ENCODE measurements at regions not wholly inside any gene's neighbourhood (a gene's known extent, or its start where the extent isn't known, plus 50 kb on each side); places are given as distances from the start of the nearest gene placed in this dataset.

DNA sequence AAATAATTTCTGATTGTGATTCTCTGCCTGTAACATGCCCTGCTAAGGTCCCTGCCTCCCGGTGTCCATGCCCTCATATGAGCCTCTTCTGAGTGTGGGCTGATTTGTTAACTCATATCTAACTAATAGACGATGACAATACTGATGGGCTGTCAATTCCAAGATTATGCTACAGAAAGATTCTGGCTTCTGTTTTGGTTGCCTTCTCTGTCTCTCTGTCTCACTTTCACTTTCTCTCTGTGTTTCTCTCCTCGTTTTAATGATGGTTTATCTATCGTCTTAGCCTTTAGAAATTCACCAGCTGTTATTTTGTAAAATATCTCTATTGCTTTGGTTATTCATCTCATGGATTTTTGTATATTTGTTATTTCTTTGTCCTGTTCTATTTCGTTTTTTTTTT lies 312.5 kb upstream of the ANXA10 start:
- H3K4me3 Mint-ChIP-seq: no peak overlapping the region
- H3K27me3 Mint-ChIP-seq (ENCODE audit: low read depth): no peaks in the 10 kb centered on the region
- H3K4me1 Mint-ChIP-seq: no peaks in the 10 kb centered on the region
- ATAC-seq (no peak), DNase-seq (ENCODE audit: low spot score) (no peak)
- ChIA-PET CTCF (no interaction called here), POLR2A (no interaction called here)
- H3K9me3 Mint-ChIP-seq: peaks cover 12% of the 10 kb centered on the region
- no peak overlapping the region for H3K27ac Mint-ChIP-seq
- no peak for TF ChIP-seq NR2C2 (CRISPR knock-in tag; IDR thresholded peaks at IDR 0.05)
- no peaks in the 10 kb centered on the region for H3K36me3 Mint-ChIP-seq

DNA sequence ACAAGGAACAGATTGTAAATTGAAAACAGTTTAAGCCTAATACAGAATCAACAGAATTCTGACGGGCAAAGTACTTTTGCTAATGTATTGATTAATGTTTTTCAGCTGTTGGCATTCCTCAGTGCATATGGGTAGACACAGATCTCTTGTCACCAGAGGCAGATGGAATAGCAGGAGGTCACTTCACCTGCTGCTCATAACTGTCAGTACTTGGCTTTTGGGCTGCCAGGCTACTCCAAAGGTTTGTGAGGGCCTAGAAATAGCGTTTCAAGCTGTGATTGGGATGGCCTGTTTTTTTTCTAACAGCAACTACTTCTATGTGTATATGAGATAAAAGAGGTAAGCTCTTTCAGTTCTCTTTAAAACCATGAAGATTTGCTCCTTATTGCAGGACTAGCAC lies 307.5 kb upstream of the ANXA10 start:
- peaks cover 5% of the 10 kb centered on the region; the same call in 1 of the 2 replicates for H3K9me3 Mint-ChIP-seq
- DNase-seq (ENCODE audit: low spot score): no peak
- ChIA-PET POLR2A (no interaction called here), CTCF (interaction anchor here (1.0 kb wide), 1 partner anchor 22 kb away, joined by 4 read pairs; no protein-coding TSS in a partner anchor)
- no peak overlapping the region for H3K27ac Mint-ChIP-seq
- ATAC-seq: no peak
- H3K36me3 Mint-ChIP-seq: no peaks in the 10 kb centered on the region
- peaks cover 9% of the 10 kb centered on the region for H3K4me1 Mint-ChIP-seq
- TF ChIP-seq, protein P1, sequence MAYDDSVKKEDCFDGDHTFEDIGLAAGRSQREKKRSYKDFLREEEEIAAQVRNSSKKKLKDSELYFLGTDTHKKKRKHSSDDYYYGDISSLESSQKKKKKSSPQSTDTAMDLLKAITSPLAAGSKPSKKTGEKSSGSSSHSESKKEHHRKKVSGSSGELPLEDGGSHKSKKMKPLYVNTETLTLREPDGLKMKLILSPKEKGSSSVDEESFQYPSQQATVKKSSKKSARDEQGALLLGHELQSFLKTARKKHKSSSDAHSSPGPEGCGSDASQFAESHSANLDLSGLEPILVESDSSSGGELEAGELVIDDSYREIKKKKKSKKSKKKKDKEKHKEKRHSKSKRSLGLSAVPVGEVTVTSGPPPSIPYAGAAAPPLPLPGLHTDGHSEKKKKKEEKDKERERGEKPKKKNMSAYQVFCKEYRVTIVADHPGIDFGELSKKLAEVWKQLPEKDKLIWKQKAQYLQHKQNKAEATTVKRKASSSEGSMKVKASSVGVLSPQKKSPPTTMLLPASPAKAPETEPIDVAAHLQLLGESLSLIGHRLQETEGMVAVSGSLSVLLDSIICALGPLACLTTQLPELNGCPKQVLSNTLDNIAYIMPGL (CRISPR knock-in tag; IDR thresholded peaks at IDR 0.05): no peak
- TF ChIP-seq ZNF416 (CRISPR knock-in tag; IDR thresholded peaks at IDR 0.05): no peak
- TF ChIP-seq ZNF396 (CRISPR knock-in tag; IDR thresholded peaks at IDR 0.05; ENCODE audit: borderline replicate concordance): no peak
- no peak for TF ChIP-seq EMX1 (CRISPR knock-in tag; IDR thresholded peaks at IDR 0.05)
- TF ChIP-seq, protein P2, sequence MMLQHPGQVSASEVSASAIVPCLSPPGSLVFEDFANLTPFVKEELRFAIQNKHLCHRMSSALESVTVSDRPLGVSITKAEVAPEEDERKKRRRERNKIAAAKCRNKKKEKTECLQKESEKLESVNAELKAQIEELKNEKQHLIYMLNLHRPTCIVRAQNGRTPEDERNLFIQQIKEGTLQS (CRISPR knock-in tag; conservative IDR thresholded peaks at IDR 0.05): no peak
- TF ChIP-seq, protein P3, sequence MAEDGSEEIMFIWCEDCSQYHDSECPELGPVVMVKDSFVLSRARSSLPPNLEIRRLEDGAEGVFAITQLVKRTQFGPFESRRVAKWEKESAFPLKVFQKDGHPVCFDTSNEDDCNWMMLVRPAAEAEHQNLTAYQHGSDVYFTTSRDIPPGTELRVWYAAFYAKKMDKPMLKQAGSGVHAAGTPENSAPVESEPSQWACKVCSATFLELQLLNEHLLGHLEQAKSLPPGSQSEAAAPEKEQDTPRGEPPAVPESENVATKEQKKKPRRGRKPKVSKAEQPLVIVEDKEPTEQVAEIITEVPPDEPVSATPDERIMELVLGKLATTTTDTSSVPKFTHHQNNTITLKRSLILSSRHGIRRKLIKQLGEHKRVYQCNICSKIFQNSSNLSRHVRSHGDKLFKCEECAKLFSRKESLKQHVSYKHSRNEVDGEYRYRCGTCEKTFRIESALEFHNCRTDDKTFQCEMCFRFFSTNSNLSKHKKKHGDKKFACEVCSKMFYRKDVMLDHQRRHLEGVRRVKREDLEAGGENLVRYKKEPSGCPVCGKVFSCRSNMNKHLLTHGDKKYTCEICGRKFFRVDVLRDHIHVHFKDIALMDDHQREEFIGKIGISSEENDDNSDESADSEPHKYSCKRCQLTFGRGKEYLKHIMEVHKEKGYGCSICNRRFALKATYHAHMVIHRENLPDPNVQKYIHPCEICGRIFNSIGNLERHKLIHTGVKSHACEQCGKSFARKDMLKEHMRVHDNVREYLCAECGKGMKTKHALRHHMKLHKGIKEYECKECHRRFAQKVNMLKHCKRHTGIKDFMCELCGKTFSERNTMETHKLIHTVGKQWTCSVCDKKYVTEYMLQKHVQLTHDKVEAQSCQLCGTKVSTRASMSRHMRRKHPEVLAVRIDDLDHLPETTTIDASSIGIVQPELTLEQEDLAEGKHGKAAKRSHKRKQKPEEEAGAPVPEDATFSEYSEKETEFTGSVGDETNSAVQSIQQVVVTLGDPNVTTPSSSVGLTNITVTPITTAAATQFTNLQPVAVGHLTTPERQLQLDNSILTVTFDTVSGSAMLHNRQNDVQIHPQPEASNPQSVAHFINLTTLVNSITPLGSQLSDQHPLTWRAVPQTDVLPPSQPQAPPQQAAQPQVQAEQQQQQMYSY (CRISPR knock-in tag; IDR thresholded peaks at IDR 0.05): no peak
- no peak for TF ChIP-seq NFE2L1 (CRISPR knock-in tag; IDR thresholded peaks at IDR 0.05)
- TF ChIP-seq, protein P4, sequence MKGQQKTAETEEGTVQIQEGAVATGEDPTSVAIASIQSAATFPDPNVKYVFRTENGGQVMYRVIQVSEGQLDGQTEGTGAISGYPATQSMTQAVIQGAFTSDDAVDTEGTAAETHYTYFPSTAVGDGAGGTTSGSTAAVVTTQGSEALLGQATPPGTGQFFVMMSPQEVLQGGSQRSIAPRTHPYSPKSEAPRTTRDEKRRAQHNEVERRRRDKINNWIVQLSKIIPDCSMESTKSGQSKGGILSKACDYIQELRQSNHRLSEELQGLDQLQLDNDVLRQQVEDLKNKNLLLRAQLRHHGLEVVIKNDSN (CRISPR knock-in tag; IDR thresholded peaks at IDR 0.05): no peak
- TF ChIP-seq, protein P5, sequence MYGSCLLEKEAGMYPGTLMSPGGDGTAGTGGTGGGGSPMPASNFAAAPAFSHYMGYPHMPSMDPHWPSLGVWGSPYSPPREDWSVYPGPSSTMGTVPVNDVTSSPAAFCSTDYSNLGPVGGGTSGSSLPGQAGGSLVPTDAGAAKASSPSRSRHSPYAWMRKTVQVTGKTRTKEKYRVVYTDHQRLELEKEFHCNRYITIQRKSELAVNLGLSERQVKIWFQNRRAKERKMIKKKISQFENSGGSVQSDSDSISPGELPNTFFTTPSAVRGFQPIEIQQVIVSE (CRISPR knock-in tag; IDR thresholded peaks at IDR 0.05; ENCODE audit: borderline replicate concordance): no peak
- TF ChIP-seq, protein P6, sequence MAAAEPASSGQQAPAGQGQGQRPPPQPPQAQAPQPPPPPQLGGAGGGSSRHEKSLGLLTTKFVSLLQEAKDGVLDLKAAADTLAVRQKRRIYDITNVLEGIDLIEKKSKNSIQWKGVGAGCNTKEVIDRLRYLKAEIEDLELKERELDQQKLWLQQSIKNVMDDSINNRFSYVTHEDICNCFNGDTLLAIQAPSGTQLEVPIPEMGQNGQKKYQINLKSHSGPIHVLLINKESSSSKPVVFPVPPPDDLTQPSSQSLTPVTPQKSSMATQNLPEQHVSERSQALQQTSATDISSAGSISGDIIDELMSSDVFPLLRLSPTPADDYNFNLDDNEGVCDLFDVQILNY (CRISPR knock-in tag; IDR thresholded peaks at IDR 0.05): no peak
- TF ChIP-seq NR2C2 (CRISPR knock-in tag; IDR thresholded peaks at IDR 0.05): no peak
- no peak for TF ChIP-seq ZNF671 (CRISPR knock-in tag; IDR thresholded peaks at IDR 0.05)
- TF ChIP-seq TEAD4 (CRISPR knock-in tag; IDR thresholded peaks at IDR 0.05): no peak
- TF ChIP-seq, protein P7, sequence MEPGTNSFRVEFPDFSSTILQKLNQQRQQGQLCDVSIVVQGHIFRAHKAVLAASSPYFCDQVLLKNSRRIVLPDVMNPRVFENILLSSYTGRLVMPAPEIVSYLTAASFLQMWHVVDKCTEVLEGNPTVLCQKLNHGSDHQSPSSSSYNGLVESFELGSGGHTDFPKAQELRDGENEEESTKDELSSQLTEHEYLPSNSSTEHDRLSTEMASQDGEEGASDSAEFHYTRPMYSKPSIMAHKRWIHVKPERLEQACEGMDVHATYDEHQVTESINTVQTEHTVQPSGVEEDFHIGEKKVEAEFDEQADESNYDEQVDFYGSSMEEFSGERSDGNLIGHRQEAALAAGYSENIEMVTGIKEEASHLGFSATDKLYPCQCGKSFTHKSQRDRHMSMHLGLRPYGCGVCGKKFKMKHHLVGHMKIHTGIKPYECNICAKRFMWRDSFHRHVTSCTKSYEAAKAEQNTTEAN (CRISPR knock-in tag; IDR thresholded peaks at IDR 0.05): no peak
- TF ChIP-seq ZBTB21 (CRISPR knock-in tag; IDR thresholded peaks at IDR 0.05; ENCODE audit: borderline replicate concordance): no peak
- TF ChIP-seq RELA (CRISPR knock-in tag; IDR thresholded peaks at IDR 0.05; ENCODE audit: borderline replicate concordance): no peak
- no peaks in the 10 kb centered on the region for H3K27me3 Mint-ChIP-seq (ENCODE audit: low read depth)
- H3K4me3 Mint-ChIP-seq: no peak overlapping the region
